OCI-LY3 (cell line): ENCODE measurements at regions not wholly inside any gene's neighbourhood (a gene's known extent, or its start where the extent isn't known, plus 50 kb on each side); places are given as distances from the start of the nearest gene placed in this dataset.

Experiments
- EZH2phosphoT487 ChIP-seq: fragments of 200-600 bp; shearing (Covaris generic); IDR thresholded peaks from 2 replicates; pipeline ENCODE4 v1.6.1; 2018; ENCODE audit warnings: antibody characterized with exemption, mixed run types, low read depth
- TF ChIP-seq, protein P1 (sequence below): fragments of 200-600, 300-600 bp; sonication (generic); IDR thresholded peaks from 2 replicates; pipeline ENCODE4 v1.5.1; 2014; ENCODE audit warnings: antibody characterized with exemption, low read length, low read depth

DNA sequence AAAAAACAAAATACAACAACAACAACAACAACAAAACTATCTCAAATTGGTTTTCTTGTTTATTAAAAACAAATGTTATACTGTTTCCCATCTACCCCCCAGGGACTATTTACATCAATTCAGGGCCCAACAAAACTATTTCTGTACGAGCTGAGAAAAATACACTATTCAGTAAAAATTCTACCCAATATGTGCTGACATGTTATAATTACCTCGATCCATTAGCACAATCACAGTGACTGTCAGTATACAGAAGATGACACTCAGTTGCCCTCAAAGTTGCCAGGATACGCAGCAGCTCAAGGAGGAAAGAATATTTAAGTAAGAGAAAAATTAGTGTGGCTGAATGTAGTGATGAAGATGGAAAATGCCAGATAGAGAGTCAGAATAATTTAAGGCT is 150.1 kb downstream of the COX18 start:
- TF ChIP-seq, protein P1, sequence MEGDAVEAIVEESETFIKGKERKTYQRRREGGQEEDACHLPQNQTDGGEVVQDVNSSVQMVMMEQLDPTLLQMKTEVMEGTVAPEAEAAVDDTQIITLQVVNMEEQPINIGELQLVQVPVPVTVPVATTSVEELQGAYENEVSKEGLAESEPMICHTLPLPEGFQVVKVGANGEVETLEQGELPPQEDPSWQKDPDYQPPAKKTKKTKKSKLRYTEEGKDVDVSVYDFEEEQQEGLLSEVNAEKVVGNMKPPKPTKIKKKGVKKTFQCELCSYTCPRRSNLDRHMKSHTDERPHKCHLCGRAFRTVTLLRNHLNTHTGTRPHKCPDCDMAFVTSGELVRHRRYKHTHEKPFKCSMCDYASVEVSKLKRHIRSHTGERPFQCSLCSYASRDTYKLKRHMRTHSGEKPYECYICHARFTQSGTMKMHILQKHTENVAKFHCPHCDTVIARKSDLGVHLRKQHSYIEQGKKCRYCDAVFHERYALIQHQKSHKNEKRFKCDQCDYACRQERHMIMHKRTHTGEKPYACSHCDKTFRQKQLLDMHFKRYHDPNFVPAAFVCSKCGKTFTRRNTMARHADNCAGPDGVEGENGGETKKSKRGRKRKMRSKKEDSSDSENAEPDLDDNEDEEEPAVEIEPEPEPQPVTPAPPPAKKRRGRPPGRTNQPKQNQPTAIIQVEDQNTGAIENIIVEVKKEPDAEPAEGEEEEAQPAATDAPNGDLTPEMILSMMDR: no peak
- no peak for TF ChIP-seq EZH2phosphoT487
